WTC11 (cell line): ENCODE measurements at regions not wholly inside any gene's neighbourhood (a gene's known extent, or its start where the extent isn't known, plus 50 kb on each side); places are given as distances from the start of the nearest gene placed in this dataset.
"Not testable (repeated sequence)": the region's sequence is repeated elsewhere in the genome, so short reads cannot be mapped to it uniquely, and the experiment has no call there.

ENCODE experiments used
- CREB1 ChIP-seq: sonication (generic); formaldehyde crosslinking; IDR thresholded peaks from 2 replicates; pipeline ENCODE4 v1.8.0; 2023; ENCODE audit warnings: mild to moderate bottlenecking, missing genetic modification reagents
- SOX15 ChIP-seq: fragments of 250-450 bp; sonication (Bioruptor Pico); IDR thresholded peaks from 2 replicates; pipeline ENCODE4 v1.9.0; 2021; ENCODE audit warnings: mild to moderate bottlenecking
- TP53 ChIP-seq: sonication (generic); formaldehyde crosslinking; IDR thresholded peaks from 2 replicates; pipeline ENCODE4 v1.8.1; 2023; ENCODE audit warnings: mild to moderate bottlenecking, missing genetic modification reagents
- ZNF121 ChIP-seq: sonication (generic); formaldehyde crosslinking; IDR thresholded peaks from 2 replicates; pipeline ENCODE4 v1.8.0; 2023; ENCODE audit warnings: missing genetic modification reagents
- ZNF219 ChIP-seq: sonication (generic); formaldehyde crosslinking; IDR thresholded peaks from 2 replicates; pipeline ENCODE4 v1.8.0; 2023; ENCODE audit warnings: missing genetic modification reagents, mild to moderate bottlenecking, borderline replicate concordance
- ZNF416 ChIP-seq: fragments of 250-450 bp; sonication (Bioruptor Pico); IDR thresholded peaks from 2 replicates; pipeline ENCODE4 v1.9.0; 2021; ENCODE audit warnings: mild to moderate bottlenecking, inconsistent platforms
- TF ChIP-seq, protein P1 (sequence below): fragments of 200-600 bp; IDR thresholded peaks from 2 replicates; pipeline ENCODE4 v1.8.0; 2022; ENCODE audit warnings: antibody characterized with exemption
- TF ChIP-seq, protein P2 (sequence below): sonication (generic); formaldehyde crosslinking; IDR thresholded peaks from 2 replicates; pipeline ENCODE4 v1.8.0; 2023; ENCODE audit warnings: missing genetic modification reagents
- TF ChIP-seq, protein P3 (sequence below): sonication (generic); formaldehyde crosslinking; IDR thresholded peaks from 2 replicates; pipeline ENCODE4 v1.8.0; 2022; ENCODE audit warnings: mild to moderate bottlenecking, missing genetic modification reagents
- TF ChIP-seq, protein P4 (sequence below): sonication (generic); formaldehyde crosslinking; IDR thresholded peaks from 2 replicates; pipeline ENCODE4 v1.8.1; 2023; ENCODE audit warnings: mild to moderate bottlenecking, missing genetic modification reagents, moderate library complexity
- TF ChIP-seq, protein P5 (sequence below): sonication (generic); formaldehyde crosslinking; IDR thresholded peaks from 2 replicates; pipeline ENCODE4 v1.8.0; 2022; ENCODE audit warnings: missing genetic modification reagents

DNA sequence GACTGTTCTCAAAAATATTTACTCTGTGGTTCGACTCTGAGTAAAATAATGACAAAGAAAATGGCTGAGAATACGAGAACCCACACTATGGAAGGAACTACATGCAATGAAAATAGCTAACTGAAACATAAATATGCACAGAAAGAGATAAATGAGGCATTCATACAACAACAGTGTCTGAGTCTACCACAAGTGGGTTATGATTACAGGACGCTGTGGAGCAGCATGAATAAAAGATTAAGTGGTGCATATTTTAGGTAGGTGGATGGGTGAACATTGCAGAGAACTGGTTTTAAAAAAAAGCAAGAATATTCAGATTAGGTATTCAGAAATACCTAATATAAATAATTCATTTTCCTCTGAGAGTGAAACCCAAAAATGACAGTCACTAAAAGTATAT, 93.9 kb upstream of the TRIM77 start:
- TF ChIP-seq, protein P1, sequence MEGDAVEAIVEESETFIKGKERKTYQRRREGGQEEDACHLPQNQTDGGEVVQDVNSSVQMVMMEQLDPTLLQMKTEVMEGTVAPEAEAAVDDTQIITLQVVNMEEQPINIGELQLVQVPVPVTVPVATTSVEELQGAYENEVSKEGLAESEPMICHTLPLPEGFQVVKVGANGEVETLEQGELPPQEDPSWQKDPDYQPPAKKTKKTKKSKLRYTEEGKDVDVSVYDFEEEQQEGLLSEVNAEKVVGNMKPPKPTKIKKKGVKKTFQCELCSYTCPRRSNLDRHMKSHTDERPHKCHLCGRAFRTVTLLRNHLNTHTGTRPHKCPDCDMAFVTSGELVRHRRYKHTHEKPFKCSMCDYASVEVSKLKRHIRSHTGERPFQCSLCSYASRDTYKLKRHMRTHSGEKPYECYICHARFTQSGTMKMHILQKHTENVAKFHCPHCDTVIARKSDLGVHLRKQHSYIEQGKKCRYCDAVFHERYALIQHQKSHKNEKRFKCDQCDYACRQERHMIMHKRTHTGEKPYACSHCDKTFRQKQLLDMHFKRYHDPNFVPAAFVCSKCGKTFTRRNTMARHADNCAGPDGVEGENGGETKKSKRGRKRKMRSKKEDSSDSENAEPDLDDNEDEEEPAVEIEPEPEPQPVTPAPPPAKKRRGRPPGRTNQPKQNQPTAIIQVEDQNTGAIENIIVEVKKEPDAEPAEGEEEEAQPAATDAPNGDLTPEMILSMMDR: not testable (repeated sequence)
- TF ChIP-seq, protein P2, sequence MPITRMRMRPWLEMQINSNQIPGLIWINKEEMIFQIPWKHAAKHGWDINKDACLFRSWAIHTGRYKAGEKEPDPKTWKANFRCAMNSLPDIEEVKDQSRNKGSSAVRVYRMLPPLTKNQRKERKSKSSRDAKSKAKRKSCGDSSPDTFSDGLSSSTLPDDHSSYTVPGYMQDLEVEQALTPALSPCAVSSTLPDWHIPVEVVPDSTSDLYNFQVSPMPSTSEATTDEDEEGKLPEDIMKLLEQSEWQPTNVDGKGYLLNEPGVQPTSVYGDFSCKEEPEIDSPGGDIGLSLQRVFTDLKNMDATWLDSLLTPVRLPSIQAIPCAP: not testable (repeated sequence)
- TF ChIP-seq, protein P3, sequence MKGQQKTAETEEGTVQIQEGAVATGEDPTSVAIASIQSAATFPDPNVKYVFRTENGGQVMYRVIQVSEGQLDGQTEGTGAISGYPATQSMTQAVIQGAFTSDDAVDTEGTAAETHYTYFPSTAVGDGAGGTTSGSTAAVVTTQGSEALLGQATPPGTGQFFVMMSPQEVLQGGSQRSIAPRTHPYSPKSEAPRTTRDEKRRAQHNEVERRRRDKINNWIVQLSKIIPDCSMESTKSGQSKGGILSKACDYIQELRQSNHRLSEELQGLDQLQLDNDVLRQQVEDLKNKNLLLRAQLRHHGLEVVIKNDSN (CRISPR knock-in tag): not testable (repeated sequence)
- not testable (repeated sequence) for TF ChIP-seq ZNF416 (CRISPR knock-in tag); TP53 (CRISPR knock-in tag); ZNF121 (CRISPR knock-in tag); CREB1; SOX15 (CRISPR knock-in tag); ZNF219 (CRISPR knock-in tag)
- TF ChIP-seq, protein P4, sequence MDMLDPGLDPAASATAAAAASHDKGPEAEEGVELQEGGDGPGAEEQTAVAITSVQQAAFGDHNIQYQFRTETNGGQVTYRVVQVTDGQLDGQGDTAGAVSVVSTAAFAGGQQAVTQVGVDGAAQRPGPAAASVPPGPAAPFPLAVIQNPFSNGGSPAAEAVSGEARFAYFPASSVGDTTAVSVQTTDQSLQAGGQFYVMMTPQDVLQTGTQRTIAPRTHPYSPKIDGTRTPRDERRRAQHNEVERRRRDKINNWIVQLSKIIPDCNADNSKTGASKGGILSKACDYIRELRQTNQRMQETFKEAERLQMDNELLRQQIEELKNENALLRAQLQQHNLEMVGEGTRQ (CRISPR knock-in tag): not testable (repeated sequence)
- TF ChIP-seq, protein P5, sequence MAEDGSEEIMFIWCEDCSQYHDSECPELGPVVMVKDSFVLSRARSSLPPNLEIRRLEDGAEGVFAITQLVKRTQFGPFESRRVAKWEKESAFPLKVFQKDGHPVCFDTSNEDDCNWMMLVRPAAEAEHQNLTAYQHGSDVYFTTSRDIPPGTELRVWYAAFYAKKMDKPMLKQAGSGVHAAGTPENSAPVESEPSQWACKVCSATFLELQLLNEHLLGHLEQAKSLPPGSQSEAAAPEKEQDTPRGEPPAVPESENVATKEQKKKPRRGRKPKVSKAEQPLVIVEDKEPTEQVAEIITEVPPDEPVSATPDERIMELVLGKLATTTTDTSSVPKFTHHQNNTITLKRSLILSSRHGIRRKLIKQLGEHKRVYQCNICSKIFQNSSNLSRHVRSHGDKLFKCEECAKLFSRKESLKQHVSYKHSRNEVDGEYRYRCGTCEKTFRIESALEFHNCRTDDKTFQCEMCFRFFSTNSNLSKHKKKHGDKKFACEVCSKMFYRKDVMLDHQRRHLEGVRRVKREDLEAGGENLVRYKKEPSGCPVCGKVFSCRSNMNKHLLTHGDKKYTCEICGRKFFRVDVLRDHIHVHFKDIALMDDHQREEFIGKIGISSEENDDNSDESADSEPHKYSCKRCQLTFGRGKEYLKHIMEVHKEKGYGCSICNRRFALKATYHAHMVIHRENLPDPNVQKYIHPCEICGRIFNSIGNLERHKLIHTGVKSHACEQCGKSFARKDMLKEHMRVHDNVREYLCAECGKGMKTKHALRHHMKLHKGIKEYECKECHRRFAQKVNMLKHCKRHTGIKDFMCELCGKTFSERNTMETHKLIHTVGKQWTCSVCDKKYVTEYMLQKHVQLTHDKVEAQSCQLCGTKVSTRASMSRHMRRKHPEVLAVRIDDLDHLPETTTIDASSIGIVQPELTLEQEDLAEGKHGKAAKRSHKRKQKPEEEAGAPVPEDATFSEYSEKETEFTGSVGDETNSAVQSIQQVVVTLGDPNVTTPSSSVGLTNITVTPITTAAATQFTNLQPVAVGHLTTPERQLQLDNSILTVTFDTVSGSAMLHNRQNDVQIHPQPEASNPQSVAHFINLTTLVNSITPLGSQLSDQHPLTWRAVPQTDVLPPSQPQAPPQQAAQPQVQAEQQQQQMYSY (CRISPR knock-in tag): not testable (repeated sequence)
